Activated naive CD4-positive, alpha-beta T cell treated with anti-CD3 and anti-CD28 coated beads, Interleukin-2, amount 50 U/mL, for 16 hours (primary cell): ENCODE measurements at regions not wholly inside any gene's neighbourhood (a gene's known extent, or its start where the extent isn't known, plus 50 kb on each side); places are given as distances from the start of the nearest gene placed in this dataset.
"Not testable (repeated sequence)": the region's sequence is repeated elsewhere in the genome, so short reads cannot be mapped to it uniquely, and the experiment has no call there.

ENCODE experiments used
- DNase-seq: peaks from one replicate; pipeline ENCODE4 v3.0.0-alpha.2; 2020

DNA sequence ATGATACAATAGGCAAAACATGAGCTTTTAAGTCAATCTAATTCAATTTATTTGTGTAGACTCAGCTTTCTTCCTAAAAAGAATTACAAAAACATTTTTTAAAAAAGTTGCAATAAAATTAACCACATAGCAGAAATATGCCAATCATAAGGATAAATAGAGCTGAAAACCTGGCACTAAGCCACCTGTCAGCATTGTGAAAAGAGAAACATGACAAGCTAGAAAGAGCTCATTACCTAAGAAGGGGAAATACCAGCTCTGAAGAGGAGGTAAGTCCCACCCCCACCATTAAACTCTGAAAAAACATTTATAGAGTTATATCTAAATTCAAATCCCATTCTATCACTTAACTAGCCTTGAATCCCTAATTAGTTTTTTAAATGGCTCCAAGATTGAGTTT is 372.9 kb downstream of the OSTF1 start:
- DNase-seq, result no peak

- DNase-seq, result no peak
Measured at GRCh38 chr9:75462866-75463265, 374.6 kb downstream of the OSTF1 start.

DNA sequence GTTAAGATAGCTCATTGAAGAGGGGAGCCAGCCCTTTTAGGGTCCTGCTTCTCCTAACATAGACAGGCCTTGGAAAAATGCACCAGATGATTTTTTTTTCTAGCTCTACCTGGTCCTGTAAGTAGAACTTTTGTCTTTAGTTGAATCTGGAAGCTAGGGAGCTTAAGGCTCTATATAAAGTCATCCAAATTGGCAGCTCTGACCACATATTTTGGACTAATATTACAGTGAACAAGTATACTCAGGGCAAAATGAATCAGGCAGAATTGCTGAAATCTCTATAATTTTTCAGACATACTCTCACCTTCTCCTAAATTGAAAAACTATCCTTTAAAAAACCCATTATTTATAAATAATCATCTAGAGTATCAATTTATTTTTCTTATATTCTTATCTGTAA is 375.6 kb downstream of the OSTF1 start:
- DNase-seq, result no peak

DNA sequence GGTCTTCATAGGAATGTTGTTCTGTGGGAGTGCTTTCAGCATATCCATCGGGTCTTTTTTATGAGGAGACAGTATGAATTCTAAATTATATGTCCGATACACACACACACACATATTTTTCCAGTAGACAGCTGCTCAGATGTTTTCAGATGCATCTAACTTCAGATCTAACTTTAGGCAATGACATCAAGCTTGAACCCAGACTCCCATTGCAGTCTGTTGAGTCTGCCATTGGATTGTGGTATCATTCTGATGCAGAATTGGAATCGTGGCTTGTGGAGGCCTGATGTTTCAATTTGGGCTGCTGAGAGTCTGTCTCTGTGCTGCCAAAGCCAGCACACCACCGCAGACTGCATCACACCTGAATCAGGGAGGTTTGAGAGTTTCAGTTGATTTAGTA is 376.4 kb downstream of the OSTF1 start:
- DNase-seq, result no peak

GRCh38 chr9:75467142-75467541 is 378.8 kb downstream of the OSTF1 start:
- DNase-seq, result no peak

DNA sequence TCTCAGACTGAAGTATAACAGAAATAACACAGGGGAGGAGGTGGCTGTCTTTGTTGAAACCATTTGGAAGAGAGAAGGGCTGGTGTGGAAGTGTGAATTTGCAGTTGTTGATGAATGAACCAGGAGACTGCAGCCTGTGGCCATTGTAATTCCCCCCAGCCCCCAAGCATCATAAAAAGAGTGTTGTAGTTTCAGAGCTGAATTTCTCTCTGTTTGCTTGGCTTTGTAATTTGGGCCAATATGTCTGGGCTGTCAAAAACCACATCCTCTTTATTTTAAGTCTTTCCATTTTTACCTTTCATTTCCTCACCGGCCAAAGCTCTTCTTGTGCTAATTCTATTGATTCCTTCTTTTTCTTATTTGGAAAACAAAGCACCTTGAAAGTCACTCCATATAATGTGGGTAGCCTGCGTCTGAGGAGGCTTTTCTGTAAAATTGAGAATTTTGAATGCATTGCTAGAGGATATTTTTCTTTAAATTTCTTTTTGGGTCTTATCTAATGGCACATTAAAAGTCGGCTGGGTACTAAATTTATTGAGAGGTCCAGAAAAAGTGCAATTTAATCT is 383.3 kb downstream of the OSTF1 start:
- DNase-seq, result no peak

DNA sequence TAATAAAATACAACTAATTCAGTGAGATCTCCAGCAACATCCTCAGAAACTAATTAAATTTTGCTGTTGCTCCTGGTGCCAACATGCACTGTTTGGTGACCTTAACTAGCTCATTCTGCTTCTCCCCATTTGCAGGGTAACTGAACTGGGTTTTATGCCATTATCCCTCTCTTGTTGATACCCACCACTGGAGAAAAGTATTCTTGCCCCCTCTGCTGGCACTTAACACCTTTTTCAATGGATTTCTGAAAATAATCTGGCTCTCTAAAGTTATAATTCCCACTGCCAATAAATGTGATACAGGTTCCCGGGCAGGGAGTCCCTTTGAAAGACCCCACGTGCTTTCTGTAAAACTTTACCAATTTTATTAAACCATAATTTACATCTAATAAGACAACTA is 394.3 kb downstream of the OSTF1 start:
- DNase-seq, result no peak

- no peak for DNase-seq
Measured at GRCh38 chr9:75483636-75484035, 395.3 kb downstream of the OSTF1 start.

DNA sequence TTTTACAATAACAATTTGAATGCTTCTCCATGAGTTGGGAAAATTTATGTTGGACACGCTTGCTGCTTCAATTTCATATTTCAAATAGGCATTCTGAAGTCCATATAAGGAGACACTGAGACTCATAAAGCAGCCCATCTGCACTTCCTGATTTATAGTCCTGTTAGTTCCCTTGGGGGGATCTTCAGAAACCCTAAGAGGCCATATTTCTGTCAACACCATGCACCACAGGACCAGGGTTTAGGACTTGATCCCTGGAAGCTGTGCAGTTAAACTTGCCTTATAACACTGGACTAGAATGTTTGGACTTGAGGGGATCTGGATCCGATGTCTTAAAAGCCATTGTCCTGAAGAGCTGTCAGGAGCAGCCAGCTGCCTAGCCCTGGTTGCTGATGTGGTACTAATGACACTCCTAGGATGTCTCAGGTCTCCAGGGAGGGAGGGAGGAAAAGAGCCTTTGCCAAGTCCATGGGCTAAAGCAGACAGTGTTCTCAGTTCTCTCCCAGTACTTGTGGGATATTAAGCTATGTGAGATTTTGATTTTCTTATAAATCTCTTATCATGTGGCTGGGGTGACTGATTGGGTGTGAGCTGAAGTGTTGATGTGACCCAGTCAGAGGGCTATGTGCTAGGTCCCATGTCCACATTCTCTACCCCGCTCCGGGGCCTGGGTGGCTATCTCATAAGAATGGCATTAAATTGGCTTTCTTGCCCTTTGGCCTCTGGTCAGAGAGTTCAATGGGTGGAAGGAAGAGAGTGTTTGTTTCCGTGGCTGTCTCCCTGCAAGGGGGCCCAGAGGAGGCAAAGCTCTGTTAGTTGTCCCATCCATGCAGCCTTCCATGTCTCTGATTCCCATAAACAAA is 399.8 kb downstream of the OSTF1 start:
- DNase-seq, result no peak

GRCh38 chr9:75488719-75489110 is 400.4 kb downstream of the OSTF1 start:
- DNase-seq, result no peak

DNA sequence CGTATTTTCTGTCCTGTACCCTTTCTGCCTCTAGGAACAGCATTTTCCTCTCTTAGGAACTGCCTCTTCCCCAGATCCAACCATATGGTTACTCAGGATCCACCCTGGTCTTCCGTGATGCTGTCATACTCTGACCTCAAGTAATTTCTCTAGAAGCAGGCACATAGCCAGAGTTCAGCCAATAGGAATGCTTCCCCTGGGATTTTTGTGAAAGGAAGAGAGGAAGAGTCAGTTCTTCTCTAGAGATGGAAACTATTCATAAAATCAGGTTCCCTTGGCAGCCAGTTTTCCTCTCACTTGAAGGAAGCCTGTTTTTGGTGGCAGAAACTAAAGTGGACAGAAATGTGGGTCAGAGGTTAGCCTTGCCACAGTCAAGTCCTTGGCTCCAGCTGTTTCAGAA is 400.1 kb upstream of the PCSK5 start:
- DNase-seq, result no peak

DNA sequence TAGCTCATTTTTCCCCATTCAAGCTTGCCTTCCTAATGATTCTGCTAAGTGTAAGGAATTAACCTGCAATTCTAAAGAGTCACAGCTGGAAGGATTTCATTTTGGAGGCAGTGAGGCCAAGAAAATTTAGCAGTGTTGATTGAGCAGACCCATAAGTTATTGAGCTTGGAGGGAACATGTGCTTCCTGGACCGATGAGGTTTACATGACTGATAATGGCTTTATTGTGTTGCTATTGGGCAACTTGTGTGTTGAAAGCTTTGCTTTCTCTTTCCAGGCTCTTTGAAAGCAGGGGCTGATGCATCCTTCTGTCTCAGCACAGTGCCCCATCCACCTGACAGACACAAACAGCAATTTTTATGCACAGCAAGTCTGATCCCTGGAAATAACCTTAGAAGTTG is 398.9 kb upstream of the PCSK5 start:
- DNase-seq, result no peak

GRCh38 chr9:75499812-75500211 is 390.7 kb upstream of the PCSK5 start:
- no peak for DNase-seq

DNA sequence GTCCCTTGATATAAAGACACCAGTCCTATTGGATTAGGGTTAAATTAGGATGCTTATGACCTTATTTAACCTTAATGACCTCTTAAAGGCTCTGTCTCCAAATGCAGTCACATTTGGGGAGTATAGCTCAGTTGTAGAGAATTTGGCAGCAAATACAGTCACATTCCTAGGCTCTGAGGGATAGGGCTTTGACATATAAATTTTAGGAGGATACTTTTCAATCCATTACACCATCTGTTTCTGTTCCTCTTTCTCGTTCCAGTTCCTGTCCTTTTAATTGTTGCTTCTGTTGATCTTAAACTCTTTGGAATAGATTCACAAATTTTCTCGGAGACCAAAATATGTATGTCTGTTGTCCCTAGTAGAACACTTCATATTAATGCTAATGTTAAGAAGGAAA is 390.0 kb upstream of the PCSK5 start:
- no peak for DNase-seq

GRCh38 chr9:75500940-75501339 is 389.5 kb upstream of the PCSK5 start:
- not testable (repeated sequence) for DNase-seq

DNA sequence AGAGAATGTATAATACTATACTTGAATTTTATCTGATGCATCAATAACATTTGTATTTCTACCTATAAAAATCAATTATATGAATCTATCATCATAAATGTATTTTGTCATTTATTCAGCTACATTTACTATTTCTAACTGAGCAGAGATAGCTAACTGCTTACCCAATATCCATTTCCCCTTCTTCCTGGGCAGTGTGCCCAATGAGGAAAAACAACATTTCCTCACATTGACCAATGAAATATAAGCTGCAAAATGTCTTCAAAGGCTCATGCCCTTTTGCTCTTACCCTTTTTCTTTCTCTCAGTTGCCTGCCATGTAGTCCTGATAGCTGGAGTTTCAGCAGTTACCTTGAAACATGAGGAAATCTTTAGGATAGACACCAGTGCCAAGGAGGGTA is 385.8 kb upstream of the PCSK5 start:
- DNase-seq, result no peak

GRCh38 chr9:75505654-75506053 is 384.8 kb upstream of the PCSK5 start:
- DNase-seq, result no peak

GRCh38 chr9:75529463-75529862 is 361.0 kb upstream of the PCSK5 start:
- no peak for DNase-seq

- DNase-seq, result no peak
Measured at GRCh38 chr9:75531588-75531987, 358.9 kb upstream of the PCSK5 start.

DNA sequence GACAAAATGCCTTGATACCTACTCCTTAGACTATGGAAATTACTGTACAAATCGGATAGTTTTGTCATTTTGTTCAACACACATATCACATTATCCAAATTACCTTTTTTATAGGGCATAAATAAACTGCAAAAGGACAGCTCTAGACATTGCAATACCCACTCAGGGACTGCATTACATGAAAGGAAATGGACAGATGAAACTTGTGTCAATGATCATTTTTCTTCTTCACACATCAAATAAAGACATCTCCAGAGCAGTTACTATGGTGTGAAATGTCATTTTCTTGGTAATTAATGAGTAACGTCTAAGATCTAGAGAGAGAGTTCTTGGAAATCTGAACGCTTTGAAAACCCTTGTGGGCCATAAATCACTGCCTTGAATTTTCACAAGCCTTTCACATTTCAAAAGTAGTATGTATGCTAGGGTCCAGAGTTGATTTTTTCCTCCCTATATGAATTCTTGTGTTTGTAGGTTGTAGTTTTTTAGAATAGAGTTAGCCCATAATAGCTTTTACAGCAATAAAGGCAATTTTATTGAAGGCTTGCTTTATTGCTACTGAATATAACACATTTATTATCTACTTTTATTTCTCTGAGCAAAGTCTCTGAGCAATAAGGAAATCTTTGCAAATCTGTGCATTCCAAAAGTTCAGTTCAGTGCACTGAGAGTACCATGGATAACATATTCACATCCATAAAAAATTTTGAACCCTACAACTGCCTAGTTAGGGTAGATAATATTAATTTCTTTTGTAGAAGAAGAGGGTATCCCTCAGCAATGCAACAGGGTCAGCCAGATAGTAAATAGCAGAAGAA is 358.0 kb upstream of the PCSK5 start:
- DNase-seq, result no peak

DNA sequence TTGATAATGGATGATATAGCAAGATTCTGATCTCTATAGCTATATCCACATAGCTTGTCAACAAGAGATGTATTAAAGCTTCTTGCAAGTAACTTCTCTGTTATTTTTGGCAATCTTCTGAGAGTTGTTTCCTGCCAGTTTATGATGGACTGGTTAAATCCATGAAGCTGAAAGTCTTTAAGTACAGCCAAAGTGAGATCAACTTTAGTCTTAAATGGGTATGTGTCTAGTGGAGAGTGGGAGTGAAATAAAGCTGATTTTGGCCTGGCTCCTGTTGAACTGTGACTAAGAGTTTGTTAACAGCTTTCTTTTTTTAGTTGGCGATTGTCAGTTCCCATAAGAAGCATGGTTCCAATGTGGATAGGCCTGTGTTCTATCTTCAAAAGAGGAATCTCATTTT is 350.9 kb upstream of the PCSK5 start:
- no peak for DNase-seq

DNA sequence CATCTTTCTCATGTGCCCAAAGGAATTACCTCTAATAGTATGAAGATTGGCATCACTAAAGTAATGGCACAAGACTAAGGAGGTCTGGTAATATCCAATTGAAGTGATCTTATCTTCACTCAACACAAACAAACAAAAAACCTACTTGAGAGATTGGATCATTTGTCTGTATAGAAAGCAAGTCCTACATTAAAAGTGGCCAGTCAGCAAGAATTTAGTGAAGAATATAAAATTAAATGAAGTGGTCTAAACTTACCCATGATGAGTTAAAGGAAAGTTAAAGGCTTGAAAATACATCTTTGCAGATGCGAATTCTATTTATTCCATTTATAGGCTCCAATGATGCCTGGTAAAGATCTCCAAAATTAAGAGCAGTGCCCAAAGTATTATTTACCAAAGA is 350.3 kb upstream of the PCSK5 start:
- DNase-seq, result no peak

DNA sequence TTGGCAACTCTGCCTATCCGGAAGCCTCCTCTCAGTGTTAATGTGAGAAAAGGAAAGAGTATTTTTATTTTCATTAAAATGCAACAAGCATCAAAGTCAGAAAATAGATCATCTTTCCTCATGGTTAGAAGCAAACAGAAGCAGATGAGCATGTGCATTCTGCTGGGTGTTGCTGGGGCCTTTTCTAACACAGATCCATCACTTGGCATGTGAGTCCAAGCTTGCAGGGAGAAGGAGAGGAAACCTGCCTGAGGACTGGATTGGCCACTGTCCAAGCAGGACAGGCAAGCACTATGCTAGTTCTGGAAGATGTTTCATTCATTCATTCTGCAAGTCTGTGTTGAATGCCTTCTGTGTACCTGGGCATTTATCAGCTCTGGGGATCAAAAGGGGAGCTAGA is 348.7 kb upstream of the PCSK5 start:
- DNase-seq, result no peak

GRCh38 chr9:75544815-75545214 is 345.7 kb upstream of the PCSK5 start:
- DNase-seq, result no peak
